HG03060 (cell line): ENCODE measurements at regions not wholly inside any gene's neighbourhood (a gene's known extent, or its start where the extent isn't known, plus 50 kb on each side); places are given as distances from the start of the nearest gene placed in this dataset.

ENCODE experiments used
- ATAC-seq: cut with Tn5 transposase; IDR thresholded peaks from one replicate; pipeline ENCODE4 v1.9.1; 2021; ENCODE audit warnings: low read depth, moderate number of reproducible peaks; ENCODE audit not compliant: unreplicated experiment

DNA sequence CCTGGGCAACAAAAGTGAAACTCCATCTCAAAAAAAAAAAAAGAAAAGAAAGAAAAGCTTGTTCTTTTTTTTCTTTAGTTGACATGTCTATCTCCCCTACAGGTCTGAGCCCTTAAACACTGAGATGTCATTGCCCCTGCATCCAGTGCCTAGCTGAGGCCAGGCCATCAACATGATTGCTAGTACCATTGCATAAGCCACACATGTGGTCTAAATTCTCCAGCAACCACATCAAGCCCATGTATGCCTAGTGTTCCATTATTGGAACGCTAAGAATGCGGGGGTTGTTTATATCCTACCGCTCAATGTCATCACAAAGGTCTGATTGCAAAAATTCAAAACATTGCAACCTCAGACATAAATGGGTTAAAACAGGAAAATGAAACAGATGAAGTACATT is 62.7 kb downstream of the NPTX2 start:
- no peak for ATAC-seq

GRCh38 chr7:98681511-98681910 is 64.4 kb downstream of the NPTX2 start:
- no peak for ATAC-seq

GRCh38 chr7:98681951-98682350 is 64.9 kb downstream of the NPTX2 start:
- ATAC-seq = no peak

DNA sequence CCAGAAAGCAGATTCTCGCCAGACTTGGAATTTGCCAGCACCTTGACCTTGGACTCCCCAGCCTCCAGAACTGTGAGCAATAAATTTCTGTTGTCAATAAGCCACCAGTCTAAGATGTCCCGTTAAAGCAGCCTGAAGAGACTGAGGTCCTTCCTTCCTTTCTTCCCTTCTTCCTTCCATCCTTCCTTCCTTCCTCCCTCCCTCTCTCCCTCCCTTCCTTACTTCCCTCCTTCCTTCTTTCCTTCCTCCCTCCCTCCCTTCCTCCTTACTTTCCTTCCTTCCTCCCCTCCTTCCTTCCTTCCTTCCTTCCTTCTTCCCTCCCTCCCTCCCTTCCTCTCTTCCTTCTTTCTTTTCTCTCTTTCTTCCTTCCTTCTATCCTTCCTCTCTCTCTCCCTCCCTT is 66.4 kb downstream of the NPTX2 start:
- no peak for ATAC-seq

DNA sequence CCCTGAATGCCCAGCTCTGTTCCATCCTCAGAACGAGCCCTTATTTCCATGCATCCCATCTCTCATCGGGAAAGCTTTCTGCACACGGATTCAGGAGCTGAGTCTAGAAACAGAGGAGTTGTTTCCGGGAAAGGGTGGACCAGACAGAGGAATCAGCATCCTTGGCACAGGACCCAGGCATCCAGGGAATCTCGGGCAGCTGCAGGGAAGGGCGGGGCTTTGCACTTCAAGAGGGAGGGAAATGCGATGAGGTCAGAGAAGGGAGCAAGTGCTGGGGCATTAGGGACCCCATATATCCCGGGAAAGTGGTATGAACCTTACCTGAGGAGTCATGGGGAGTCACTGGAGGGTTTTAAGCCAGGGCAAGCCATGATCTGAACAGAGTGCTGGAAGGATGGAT is 68.5 kb downstream of the NPTX2 start:
- ATAC-seq = no peak

- ATAC-seq = no peak
Observed at GRCh38 chr7:98686466-98687080, 69.5 kb downstream of the NPTX2 start.

- ATAC-seq = no peak
Observed at GRCh38 chr7:98687111-98687751, 70.1 kb downstream of the NPTX2 start.

- no peak for ATAC-seq
Observed at GRCh38 chr7:98691619-98692018, 74.5 kb downstream of the NPTX2 start.

DNA sequence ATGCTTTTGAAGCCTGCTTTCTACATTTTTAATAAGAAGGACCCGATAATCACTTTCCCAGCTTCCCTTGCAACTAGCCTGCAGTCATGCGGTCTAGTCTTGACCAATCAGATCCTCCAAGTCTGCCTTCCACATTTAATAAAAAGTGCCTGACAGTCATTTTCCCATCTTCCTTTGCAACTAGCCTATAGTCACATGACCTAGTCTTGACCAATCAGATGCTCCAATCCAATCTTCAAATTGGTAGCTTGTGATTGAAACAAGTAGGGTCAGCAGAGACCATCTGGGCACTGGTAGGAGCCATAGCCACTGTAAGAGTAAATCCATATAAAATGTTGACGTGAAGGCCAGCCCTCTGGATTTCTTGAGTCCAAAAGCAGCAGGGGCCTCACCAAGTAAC is 80.0 kb downstream of the NPTX2 start:
- no peak for ATAC-seq

DNA sequence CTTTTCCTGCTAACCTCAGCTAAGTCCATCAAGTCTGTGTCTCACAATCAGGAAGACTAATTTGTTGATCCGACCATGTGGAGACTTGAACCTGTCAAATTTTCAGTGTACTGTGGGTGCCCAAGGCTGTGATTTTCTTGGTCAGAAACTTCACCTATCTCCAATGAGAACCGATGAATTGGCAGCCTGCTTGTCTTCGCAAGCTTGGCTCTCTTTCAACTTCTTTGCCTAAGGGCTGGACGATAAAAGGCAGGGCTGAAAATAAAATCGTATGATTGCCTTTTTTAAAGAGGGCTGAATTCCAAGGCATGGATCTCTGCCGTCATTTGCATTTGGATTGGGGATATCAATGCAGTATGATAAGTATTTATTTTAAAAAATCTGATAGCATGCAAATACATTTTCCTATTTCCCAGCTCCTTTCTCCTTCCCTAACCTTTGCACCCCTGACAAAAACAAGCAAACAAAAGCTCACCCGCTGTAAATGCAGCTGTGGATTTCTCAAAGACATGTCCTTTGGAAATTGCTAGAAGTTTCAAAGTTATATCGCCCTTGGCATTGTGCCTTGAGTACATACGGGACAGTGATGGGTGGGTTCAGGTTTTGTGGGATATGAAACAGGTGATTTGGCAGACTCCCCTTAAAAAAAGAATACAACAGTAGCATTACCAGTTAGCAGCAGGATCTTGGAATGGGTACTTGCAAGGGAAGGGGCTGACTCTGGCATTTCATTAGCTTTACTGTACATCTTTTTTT is 80.6 kb downstream of the NPTX2 start:
- no peak for ATAC-seq

DNA sequence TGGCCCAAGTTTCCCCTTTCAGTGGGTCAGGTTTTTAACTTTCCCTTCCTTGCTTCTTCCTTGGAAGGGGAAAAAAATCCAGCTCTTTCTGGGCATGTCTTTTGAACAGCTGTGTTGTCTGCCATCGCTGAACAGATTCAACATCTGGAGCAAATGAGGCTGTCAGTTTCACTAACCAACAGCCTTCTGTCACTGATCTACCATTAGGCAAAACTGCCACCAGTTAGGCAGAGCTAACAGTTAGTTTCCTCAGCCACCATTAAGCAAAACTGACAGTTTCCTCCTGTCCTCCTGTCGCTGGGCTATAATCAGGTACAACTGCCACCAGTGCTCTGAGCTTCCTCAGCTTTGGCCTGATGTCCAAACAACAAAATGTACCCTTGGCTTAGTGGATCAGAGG is 81.9 kb downstream of the NPTX2 start:
- ATAC-seq = no peak

DNA sequence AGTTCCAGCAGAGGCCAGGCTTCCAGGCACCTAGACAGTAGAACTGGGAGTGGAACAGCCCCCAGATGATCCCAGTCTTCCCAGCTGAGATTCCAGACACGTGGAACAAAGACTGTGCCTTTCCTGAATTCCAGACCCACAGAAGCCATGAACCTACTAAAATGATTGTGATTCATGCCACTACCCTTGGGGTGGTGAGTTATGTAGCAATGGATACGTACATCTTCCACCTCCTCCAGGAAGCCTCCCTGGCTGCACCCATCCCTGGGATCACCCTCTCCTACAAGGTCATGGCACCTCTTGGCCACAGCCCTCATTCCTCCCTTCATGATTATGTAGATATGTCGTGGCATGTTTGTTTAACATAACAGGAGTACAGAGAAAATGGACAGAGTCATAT is 83.4 kb downstream of the NPTX2 start:
- no peak for ATAC-seq

DNA sequence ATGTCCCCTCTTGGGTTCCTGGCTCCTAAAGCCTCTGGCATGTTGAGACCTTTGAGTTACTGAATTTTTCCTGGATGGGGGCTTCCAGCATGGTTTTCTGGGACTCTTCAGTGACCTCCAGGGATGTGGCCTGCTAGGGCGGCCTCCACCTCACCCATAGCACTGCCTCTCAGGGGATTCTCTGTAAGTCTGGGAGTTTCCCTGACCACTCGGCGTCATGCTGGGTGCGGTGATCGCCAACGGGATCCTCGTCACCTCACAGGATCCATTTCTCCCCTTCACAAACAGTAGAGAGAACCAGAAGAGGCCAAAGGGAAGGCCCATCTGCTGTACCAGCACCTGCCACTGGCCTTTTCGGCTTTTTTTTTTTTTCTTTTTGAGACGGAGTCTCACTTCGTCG is 84.3 kb downstream of the NPTX2 start:
- ATAC-seq = no peak

- ATAC-seq = no peak
Observed at GRCh38 chr7:98702021-98702420, 84.9 kb downstream of the NPTX2 start.

- no peak for ATAC-seq
Observed at GRCh38 chr7:98703916-98704315, 86.8 kb downstream of the NPTX2 start.

- ATAC-seq = no peak
Observed at GRCh38 chr7:98705626-98706025, 88.5 kb downstream of the NPTX2 start.

GRCh38 chr7:98707076-98707475 is 90.0 kb downstream of the NPTX2 start:
- ATAC-seq = no peak

DNA sequence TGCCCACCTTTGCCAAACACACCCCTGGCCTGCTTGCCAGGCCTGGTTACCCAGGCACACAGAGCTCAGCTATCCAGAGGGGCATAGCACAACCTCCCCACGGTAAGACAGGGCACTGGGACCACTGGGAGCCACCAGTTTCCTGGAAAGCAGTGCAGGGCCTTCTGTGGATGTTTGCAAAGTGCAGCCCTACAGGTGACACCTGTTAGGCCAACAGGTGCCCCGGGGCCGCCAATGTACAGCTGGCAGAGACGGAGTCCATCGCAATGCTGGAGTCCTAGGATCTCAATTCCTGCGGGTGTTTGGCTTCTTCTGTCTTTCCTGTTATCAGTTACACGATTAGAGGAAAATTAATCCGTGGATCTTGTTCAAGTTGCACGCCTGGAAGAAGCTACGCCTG is 94.9 kb downstream of the NPTX2 start:
- ATAC-seq = no peak

- no peak for ATAC-seq
Observed at GRCh38 chr7:98713165-98713810, 96.2 kb downstream of the NPTX2 start.

DNA sequence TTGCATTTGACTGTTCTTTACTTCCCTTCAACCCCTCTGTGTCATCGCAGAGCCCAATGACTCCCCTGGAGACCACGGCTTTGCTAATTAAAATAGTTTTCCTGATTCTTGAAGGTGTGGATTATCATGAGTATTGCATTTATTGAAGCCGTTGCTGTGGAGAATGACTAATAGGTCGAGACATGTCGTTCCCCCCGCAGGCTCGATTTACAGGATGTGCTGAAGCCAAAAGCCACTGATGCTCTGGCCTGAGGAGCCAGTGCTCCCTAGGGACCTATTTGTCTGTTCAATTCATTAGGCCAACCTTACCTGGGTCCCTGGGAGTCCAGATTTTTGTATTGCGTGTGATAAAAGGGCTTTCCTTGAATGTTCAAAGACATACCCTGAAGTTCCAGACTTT is 102.3 kb downstream of the NPTX2 start:
- no peak for ATAC-seq

DNA sequence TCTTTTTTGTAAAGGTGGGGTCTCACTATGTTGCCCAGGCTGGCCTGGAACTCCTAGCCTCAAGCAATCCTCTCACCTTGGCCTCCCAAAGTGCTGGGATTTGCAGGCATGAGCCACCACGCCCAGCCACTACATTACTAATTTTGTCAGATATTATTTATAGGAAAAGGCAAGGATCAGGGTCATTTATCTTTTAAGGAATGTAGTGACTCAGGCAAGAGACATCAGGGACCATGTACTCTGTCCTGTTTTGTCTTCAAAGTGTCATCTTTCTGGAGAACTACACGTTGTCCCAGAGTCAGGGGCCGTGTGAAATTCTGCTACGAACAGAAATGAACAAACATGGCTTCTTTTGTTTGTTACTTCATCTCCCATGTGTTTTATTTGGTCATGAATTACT is 105.3 kb downstream of the NPTX2 start:
- no peak for ATAC-seq
